ENCODE measurements at regions not wholly inside any gene's neighbourhood (a gene's known extent, or its start where the extent isn't known, plus 50 kb on each side); places are given as distances from the start of the nearest gene placed in this dataset.

- Histone ChIP-seq H3K36me3 (ENCODE audit: control insufficient read depth in 1 of 2, insufficient read depth in 2 of 2, low read length in 2 of 2) (no peaks in the 10 kb centered on the region), H3K4me2 (ENCODE audit: low read length) (no peak overlapping the region), H2AFZ (ENCODE audit: low read depth, low read length, poor library complexity, severe bottlenecking) (no peak overlapping the region), H3K79me2 (ENCODE audit: insufficient read depth, low read length) (no peaks in the 10 kb centered on the region), H3K4me1 (ENCODE audit: control insufficient read depth in 1 of 2, insufficient read depth in 2 of 2, low read length in 2 of 2) (no peaks in the 10 kb centered on the region), H4K20me1 (ENCODE audit: insufficient read depth) (no peaks in the 10 kb centered on the region), H3K4me3 (replicated peaks in 1 of 2; ENCODE audit: low read depth in 1 of 2, low read length in 2 of 2) (no peak overlapping the region), H3K9me2 (ENCODE audit: insufficient read depth) (no peaks in the 10 kb centered on the region), H3K9me3 (ENCODE audit: control insufficient read depth in 1 of 2, insufficient read depth in 1 of 2, low read depth in 1 of 2, low read length in 2 of 2) (no peaks in the 10 kb centered on the region), H3K27me3 (ENCODE audit: insufficient read depth, low read length) (no peaks in the 10 kb centered on the region), H3K27ac (ENCODE audit: low read depth, low read length) (no peak overlapping the region), H3K9ac (ENCODE audit: low read length) (no peak overlapping the region)
- BruUV-seq (replicated peaks): no TSS peak
- no peak for ATAC-seq
- POLR2A ChIA-PET: no interaction called here
- intact Hi-C loops (cut with micrococcal nuclease): no loop called here
- CTCF ChIA-PET: no interaction called here
- no peak for TF ChIP-seq EZH2phosphoT487 (IDR thresholded peaks at IDR 0.05; ENCODE audit: borderline replicate concordance)
- TF ChIP-seq, protein P1, sequence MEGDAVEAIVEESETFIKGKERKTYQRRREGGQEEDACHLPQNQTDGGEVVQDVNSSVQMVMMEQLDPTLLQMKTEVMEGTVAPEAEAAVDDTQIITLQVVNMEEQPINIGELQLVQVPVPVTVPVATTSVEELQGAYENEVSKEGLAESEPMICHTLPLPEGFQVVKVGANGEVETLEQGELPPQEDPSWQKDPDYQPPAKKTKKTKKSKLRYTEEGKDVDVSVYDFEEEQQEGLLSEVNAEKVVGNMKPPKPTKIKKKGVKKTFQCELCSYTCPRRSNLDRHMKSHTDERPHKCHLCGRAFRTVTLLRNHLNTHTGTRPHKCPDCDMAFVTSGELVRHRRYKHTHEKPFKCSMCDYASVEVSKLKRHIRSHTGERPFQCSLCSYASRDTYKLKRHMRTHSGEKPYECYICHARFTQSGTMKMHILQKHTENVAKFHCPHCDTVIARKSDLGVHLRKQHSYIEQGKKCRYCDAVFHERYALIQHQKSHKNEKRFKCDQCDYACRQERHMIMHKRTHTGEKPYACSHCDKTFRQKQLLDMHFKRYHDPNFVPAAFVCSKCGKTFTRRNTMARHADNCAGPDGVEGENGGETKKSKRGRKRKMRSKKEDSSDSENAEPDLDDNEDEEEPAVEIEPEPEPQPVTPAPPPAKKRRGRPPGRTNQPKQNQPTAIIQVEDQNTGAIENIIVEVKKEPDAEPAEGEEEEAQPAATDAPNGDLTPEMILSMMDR (IDR thresholded peaks at IDR 0.05 in 2 of 3, conservative IDR thresholded peaks at IDR 0.05 in 1 of 3; ENCODE audit: borderline replicate concordance in 1 of 3, insufficient read depth in 1 of 3, low read depth in 2 of 3, low read length in 2 of 3): no peak
- TF ChIP-seq CBX3 (IDR thresholded peaks at IDR 0.05; ENCODE audit: low read depth): no peak
- no peak for TF ChIP-seq POLR2AphosphoS5 (IDR thresholded peaks at IDR 0.05; ENCODE audit: low read depth, low read length)
- no peak for TF ChIP-seq CEBPB (IDR thresholded peaks at IDR 0.05; ENCODE audit: low read depth)
- TF ChIP-seq FOSL1 (IDR thresholded peaks at IDR 0.05; ENCODE audit: low read depth): no peak
- no peak for TF ChIP-seq POLR2A (IDR thresholded peaks at IDR 0.05; ENCODE audit: borderline replicate concordance, extremely low read depth, insufficient read depth, insufficient read length)
- no peak for TF ChIP-seq RAD21 (IDR thresholded peaks at IDR 0.05; ENCODE audit: low read depth)
- TF ChIP-seq YY1 (IDR thresholded peaks at IDR 0.05; ENCODE audit: extremely low read depth, insufficient replicate concordance, low read depth, low read length): no peak
- no peak for TF ChIP-seq SP1 (IDR thresholded peaks at IDR 0.05; ENCODE audit: low read depth)
- TF ChIP-seq SRF (IDR thresholded peaks at IDR 0.05; ENCODE audit: low read depth): no peak
- DNase-seq (ENCODE audit: low read depth, low spot score): no peak
- RAD21 ChIA-PET (ENCODE audit: low non-redundant PET in 1 of 2, low total read pairs in 2 of 2, uncharacterized antibody in 2 of 2, unreplicated experiment in 2 of 2): no interaction called here
Measured at GRCh38 chr4:33283818-33284217, 2563.6 kb downstream of the PCDH7 start.

Measured in HCT116 (cell line).